CD4-positive, alpha-beta T cell (primary cell): ENCODE measurements at regions not wholly inside any gene's neighbourhood (a gene's known extent, or its start where the extent isn't known, plus 50 kb on each side); places are given as distances from the start of the nearest gene placed in this dataset.

Source experiments
- ATAC-seq: fragments of 200-7000 bp; cut with Tn5 transposase; one replicate; pipeline ENCODE4 v1.10.0; 2022; ENCODE audit warnings: mild to moderate bottlenecking; ENCODE audit not compliant: poor library complexity
- CTCF ChIA-PET: fragments of 350-600 bp; sonication (Branson Sonifier 250); formaldehyde crosslinking; loops from one replicate; lab custom pipeline; 2021; ENCODE audit warnings: antibody characterized with exemption, inconsistent platforms; lab: Charles Lee
- POLR2A ChIA-PET: fragments of 350-600 bp; sonication (Branson Sonifier 250); formaldehyde crosslinking; loops from one replicate; lab custom pipeline; 2021; ENCODE audit warnings: antibody characterized with exemption, inconsistent platforms; lab: Charles Lee
- DNase-seq, 14 experiments: peaks; one replicate each; pipeline ENCODE4 v3.0.0-alpha.2; 2013 to 2020; ENCODE audit warnings: mixed read lengths in 2 of 14
- H3K27ac ChIP-seq, 2 donors: one replicate each; pipeline versions ENCODE4 v1.5.1 to v1.7.0; 2013; ENCODE audit warnings: low read length in 2 of 2, low read depth in 1 of 2, mild to moderate bottlenecking in 1 of 2
- H3K27me3 ChIP-seq, 2 experiments: 1 replicate in 1 of 2; 2 replicates in 1 of 2; pipeline versions ENCODE4 v1.6.1 to v1.7.0; 2013; ENCODE audit warnings: low read length in 2 of 2, control low read depth in 1 of 2, mild to moderate bottlenecking in 1 of 2, moderate library complexity in 1 of 2; ENCODE audit not compliant: insufficient read depth in 2 of 2, control insufficient read depth in 1 of 2
- H3K36me3 ChIP-seq: one replicate; pipeline ENCODE4 v1.6.1; 2013; ENCODE audit warnings: low read length, control low read depth; ENCODE audit not compliant: insufficient read depth
- H3K4me1 ChIP-seq: one replicate; pipeline ENCODE4 v1.6.1; 2013; ENCODE audit warnings: low read length, control low read depth; ENCODE audit not compliant: insufficient read depth
- H3K4me3 ChIP-seq: one replicate; pipeline ENCODE4 v1.5.1; 2013; ENCODE audit warnings: mild to moderate bottlenecking, low read length, moderate library complexity
- H3K9me3 ChIP-seq, 2 experiments: 1 replicate in 1 of 2; 2 replicates in 1 of 2; pipeline versions ENCODE4 v1.6.1 to v1.7.0; 2013; ENCODE audit warnings: low read length in 2 of 2, mild to moderate bottlenecking in 2 of 2, control low read depth in 1 of 2, moderate library complexity in 1 of 2; ENCODE audit not compliant: control insufficient read depth in 1 of 2, insufficient read depth in 1 of 2
- H3K27ac Mint-ChIP-seq: one replicate; pipeline ENCODE4 v1.8.0; 2020; ENCODE audit warnings: mixed read lengths
- H3K27me3 Mint-ChIP-seq: one replicate; pipeline ENCODE4 v1.8.0; 2021; ENCODE audit warnings: mixed read lengths
- H3K36me3 Mint-ChIP-seq: one replicate; pipeline ENCODE4 v1.8.0; 2021; ENCODE audit warnings: low read depth, mixed read lengths
- H3K4me1 Mint-ChIP-seq: one replicate; pipeline ENCODE4 v1.8.0; 2021; ENCODE audit warnings: low read depth, mixed read lengths
- H3K4me3 Mint-ChIP-seq: one replicate; pipeline ENCODE4 v1.8.0; 2020; ENCODE audit warnings: mild to moderate bottlenecking, mixed read lengths
- H3K9me3 Mint-ChIP-seq: one replicate; pipeline ENCODE4 v1.8.0; 2020; ENCODE audit warnings: mixed read lengths
- intact Hi-C, 2 experiments: fragments of 100-400 bp; cut with DNase I in 1 of 2; cut with micrococcal nuclease in 1 of 2; formaldehyde crosslinking; loops; one replicate each; pipeline versions ENCODE4 v1.15.1 to v1.9.0; 2023 to 2025; cut with DNase I, micrococcal nuclease
- TF ChIP-seq, protein P1 (sequence below): fragments of 200-600 bp; IDR thresholded peaks from one replicate; pipeline ENCODE4 v1.8.0; 2022; ENCODE audit warnings: antibody characterized with exemption, mild to moderate bottlenecking

- intact Hi-C loops, result no loop called here
- ChIA-PET CTCF (no interaction called here), POLR2A (no interaction called here)
- no peak overlapping the region for H3K27ac Mint-ChIP-seq
- no peaks in the 10 kb centered on the region for H3K9me3 ChIP-seq
- no peak overlapping the region for H3K27ac ChIP-seq
- no peaks in the 10 kb centered on the region for H3K36me3 ChIP-seq
- H3K27me3 ChIP-seq, result no peaks in the 10 kb centered on the region
- no peaks in the 10 kb centered on the region for H3K4me1 ChIP-seq
- H3K4me3 Mint-ChIP-seq, result no peak overlapping the region
- no peaks in the 10 kb centered on the region for H3K36me3 Mint-ChIP-seq
- H3K27me3 Mint-ChIP-seq, result no peaks in the 10 kb centered on the region
- DNase-seq, result no peak
- H3K4me1 Mint-ChIP-seq, result no peaks in the 10 kb centered on the region
- H3K4me3 ChIP-seq, result no peak overlapping the region
- no peak for ATAC-seq
- H3K9me3 Mint-ChIP-seq, result no peaks in the 10 kb centered on the region
- TF ChIP-seq, protein P1, sequence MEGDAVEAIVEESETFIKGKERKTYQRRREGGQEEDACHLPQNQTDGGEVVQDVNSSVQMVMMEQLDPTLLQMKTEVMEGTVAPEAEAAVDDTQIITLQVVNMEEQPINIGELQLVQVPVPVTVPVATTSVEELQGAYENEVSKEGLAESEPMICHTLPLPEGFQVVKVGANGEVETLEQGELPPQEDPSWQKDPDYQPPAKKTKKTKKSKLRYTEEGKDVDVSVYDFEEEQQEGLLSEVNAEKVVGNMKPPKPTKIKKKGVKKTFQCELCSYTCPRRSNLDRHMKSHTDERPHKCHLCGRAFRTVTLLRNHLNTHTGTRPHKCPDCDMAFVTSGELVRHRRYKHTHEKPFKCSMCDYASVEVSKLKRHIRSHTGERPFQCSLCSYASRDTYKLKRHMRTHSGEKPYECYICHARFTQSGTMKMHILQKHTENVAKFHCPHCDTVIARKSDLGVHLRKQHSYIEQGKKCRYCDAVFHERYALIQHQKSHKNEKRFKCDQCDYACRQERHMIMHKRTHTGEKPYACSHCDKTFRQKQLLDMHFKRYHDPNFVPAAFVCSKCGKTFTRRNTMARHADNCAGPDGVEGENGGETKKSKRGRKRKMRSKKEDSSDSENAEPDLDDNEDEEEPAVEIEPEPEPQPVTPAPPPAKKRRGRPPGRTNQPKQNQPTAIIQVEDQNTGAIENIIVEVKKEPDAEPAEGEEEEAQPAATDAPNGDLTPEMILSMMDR, result no peak
Observed at GRCh38 chr10:4498711-4499251, 327.2 kb upstream of the AKR1E2 start.

DNA sequence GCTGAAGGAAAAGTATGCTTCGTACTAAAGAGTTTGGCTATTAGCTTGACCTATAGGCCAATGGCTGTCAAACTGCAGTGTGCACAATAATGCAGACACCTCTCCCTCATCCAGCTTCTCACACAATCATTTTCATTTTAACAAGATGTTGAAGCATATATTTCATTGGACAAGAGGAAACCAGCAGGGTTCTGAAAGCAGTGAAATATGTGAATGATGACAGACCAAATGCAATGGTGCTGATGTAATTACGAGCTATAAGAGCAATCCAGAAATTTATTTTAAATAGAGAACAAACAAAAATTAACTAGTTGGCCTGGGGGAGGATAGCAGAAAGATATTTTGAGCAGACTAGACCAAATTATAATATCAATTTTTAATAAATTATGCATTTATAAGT lies 331.5 kb upstream of the AKR1E2 start:
- TF ChIP-seq, protein P1, result no peak
- intact Hi-C loops, result no loop called here
- DNase-seq, result no peak
- Mint-ChIP-seq H3K4me1 (no peaks in the 10 kb centered on the region), H3K27me3 (peaks cover 1% of the 10 kb centered on the region), H3K4me3 (no peak overlapping the region), H3K36me3 (no peaks in the 10 kb centered on the region), H3K9me3 (peaks cover 2% of the 10 kb centered on the region), H3K27ac (no peak overlapping the region)
- Histone ChIP-seq H3K4me3 (no peak overlapping the region), H3K9me3 (no peaks in the 10 kb centered on the region), H3K27me3 (no peaks in the 10 kb centered on the region), H3K36me3 (no peaks in the 10 kb centered on the region), H3K27ac (no peak overlapping the region), H3K4me1 (no peaks in the 10 kb centered on the region)
- ChIA-PET CTCF (no interaction called here), POLR2A (no interaction called here)
- no peak for ATAC-seq

DNA sequence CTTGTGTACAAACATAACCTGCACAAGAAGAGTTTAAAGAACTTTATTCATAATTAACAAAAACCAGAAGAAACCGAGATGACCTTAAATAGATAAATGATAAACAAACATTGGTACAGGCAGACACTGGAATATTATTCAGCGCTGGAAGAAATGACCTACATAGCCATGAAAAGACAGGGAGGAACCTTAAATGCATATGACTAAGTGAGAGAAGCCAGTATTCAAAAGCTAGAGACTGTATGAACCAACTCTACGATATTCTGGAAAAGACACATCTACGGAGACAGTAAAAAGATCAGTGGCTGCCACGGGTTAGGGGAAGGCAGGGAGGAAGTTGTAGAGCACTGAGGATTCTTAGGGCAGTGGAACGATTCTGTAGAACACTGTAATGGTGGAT lies 333.8 kb upstream of the AKR1E2 start:
- H3K27me3 ChIP-seq, result no peaks in the 10 kb centered on the region
- DNase-seq (no peak), ATAC-seq (no peak)
- H3K36me3 ChIP-seq, result no peaks in the 10 kb centered on the region
- CTCF ChIA-PET, result no interaction called here
- H3K9me3 ChIP-seq, result no peaks in the 10 kb centered on the region
- Mint-ChIP-seq H3K27me3 (peaks cover 4% of the 10 kb centered on the region), H3K4me1 (no peaks in the 10 kb centered on the region), H3K36me3 (no peaks in the 10 kb centered on the region), H3K4me3 (no peak overlapping the region), H3K27ac (no peak overlapping the region), H3K9me3 (peaks cover 2% of the 10 kb centered on the region)
- H3K4me3 ChIP-seq, result no peak overlapping the region
- TF ChIP-seq, protein P1, result no peak
- POLR2A ChIA-PET, result no interaction called here
- H3K27ac ChIP-seq, result no peak overlapping the region
- intact Hi-C loops, result no loop called here
- H3K4me1 ChIP-seq, result no peaks in the 10 kb centered on the region
